Osteoblast (primary cell): ENCODE measurements at regions not wholly inside any gene's neighbourhood (a gene's known extent, or its start where the extent isn't known, plus 50 kb on each side); places are given as distances from the start of the nearest gene placed in this dataset.

Source experiments
- DNase-seq: peaks from one replicate; pipeline ENCODE4 v3.0.0; 2011; ENCODE audit warnings: low spot score, mixed read lengths; ENCODE audit not compliant: insufficient read length; ENCODE audit errors: missing footprints
- H2AFZ ChIP-seq: 2 replicates; pipeline ENCODE4 v1.6.0; 2011; ENCODE audit warnings: mild to moderate bottlenecking, low read length
- H3K27ac ChIP-seq: 2 replicates; pipeline ENCODE4 v1.5.1; 2011; ENCODE audit warnings: mild to moderate bottlenecking, low read depth, low read length, moderate library complexity
- H3K27me3 ChIP-seq: 2 replicates; pipeline ENCODE4 v1.6.0; 2012; ENCODE audit warnings: mild to moderate bottlenecking, control low read depth, inconsistent platforms, low read length, moderate library complexity; ENCODE audit not compliant: insufficient read depth
- H3K36me3 ChIP-seq: 2 replicates; pipeline ENCODE4 v1.5.1; 2011; ENCODE audit warnings: mild to moderate bottlenecking, low read length, control low read depth, moderate library complexity; ENCODE audit not compliant: insufficient read depth
- H3K4me1 ChIP-seq: 2 replicates; pipeline ENCODE4 v1.5.1; 2011; ENCODE audit warnings: mild to moderate bottlenecking, low read length, control low read depth, moderate library complexity; ENCODE audit not compliant: insufficient read depth
- H3K4me2 ChIP-seq: 2 replicates; pipeline ENCODE4 v1.6.0; 2011; ENCODE audit warnings: mild to moderate bottlenecking, low read length; ENCODE audit not compliant: insufficient read depth
- H3K4me3 ChIP-seq: fragments of 200-600 bp; sonication (generic); 3 replicates; pipeline ENCODE4 v1.5.1; 2012; ENCODE audit warnings: mild to moderate bottlenecking, low read length, inconsistent platforms; ENCODE audit not compliant: insufficient read depth
- H3K79me2 ChIP-seq: 2 replicates; pipeline ENCODE4 v1.6.0; 2012; ENCODE audit warnings: mild to moderate bottlenecking, low read length, control low read depth, inconsistent platforms; ENCODE audit not compliant: insufficient read depth
- H3K9me3 ChIP-seq: 2 replicates; pipeline ENCODE4 v1.5.1; 2011; ENCODE audit warnings: low read depth, low read length, control low read depth
- H4K20me1 ChIP-seq: 2 replicates; pipeline ENCODE4 v1.6.0; 2012; ENCODE audit warnings: mild to moderate bottlenecking, low read length, control low read depth; ENCODE audit not compliant: insufficient read depth
- TF ChIP-seq, protein P1 (sequence below): IDR thresholded peaks from 2 replicates; pipeline ENCODE4 v1.5.1; 2011; ENCODE audit warnings: mild to moderate bottlenecking, low read depth, low read length, moderate library complexity; ENCODE audit errors: extremely low read depth

DNA sequence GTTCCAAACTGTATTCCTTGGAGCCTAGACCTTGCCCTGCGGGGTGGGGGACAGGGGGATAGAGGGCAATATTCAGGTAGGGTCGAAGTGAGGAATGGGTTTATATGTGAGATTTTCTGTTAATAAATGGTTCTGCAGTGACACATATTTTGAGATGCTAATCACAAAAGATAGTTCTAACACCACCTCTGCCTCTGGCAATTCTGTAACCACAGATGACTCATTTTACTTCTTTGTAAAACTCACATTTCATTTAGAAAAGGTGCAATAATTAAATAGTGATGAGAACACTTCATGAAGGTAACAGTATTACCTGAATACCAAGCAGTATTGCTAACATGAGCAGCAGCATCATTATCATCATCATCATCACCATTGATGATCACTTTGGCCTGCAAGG is 306.6 kb downstream of the SUCLG1 start:
- TF ChIP-seq, protein P1, sequence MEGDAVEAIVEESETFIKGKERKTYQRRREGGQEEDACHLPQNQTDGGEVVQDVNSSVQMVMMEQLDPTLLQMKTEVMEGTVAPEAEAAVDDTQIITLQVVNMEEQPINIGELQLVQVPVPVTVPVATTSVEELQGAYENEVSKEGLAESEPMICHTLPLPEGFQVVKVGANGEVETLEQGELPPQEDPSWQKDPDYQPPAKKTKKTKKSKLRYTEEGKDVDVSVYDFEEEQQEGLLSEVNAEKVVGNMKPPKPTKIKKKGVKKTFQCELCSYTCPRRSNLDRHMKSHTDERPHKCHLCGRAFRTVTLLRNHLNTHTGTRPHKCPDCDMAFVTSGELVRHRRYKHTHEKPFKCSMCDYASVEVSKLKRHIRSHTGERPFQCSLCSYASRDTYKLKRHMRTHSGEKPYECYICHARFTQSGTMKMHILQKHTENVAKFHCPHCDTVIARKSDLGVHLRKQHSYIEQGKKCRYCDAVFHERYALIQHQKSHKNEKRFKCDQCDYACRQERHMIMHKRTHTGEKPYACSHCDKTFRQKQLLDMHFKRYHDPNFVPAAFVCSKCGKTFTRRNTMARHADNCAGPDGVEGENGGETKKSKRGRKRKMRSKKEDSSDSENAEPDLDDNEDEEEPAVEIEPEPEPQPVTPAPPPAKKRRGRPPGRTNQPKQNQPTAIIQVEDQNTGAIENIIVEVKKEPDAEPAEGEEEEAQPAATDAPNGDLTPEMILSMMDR = no peak
- H3K9me3 ChIP-seq = no peaks in the 10 kb centered on the region

DNA sequence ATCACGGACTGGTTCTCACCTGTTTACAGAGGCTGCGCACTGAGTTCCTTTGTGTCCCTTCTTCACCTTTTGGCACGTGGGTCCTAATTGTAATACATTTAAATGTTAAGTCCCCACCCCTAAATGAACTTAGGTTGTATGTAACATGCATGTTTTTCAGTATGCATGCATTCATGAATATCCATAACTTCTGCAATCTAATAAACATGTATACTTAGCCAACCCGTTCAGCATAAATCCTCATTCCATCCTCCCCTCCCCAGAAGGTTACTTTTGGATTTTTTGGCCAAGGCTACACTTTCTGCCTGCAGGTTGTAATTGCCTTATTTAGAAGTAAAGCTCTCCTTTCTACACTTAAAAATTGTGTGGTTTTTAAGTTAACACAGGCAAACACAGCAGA is 314.7 kb downstream of the SUCLG1 start:
- Histone ChIP-seq H3K27ac (no peak overlapping the region), H3K79me2 (no peaks in the 10 kb centered on the region), H3K4me1 (no peaks in the 10 kb centered on the region), H4K20me1 (no peaks in the 10 kb centered on the region), H3K27me3 (no peaks in the 10 kb centered on the region), H3K36me3 (no peaks in the 10 kb centered on the region), H3K4me2 (no peak overlapping the region), H2AFZ (no peak overlapping the region), H3K9me3 (no peaks in the 10 kb centered on the region), H3K4me3 (no peak overlapping the region)
- no peak for DNase-seq
- TF ChIP-seq, protein P1 = no peak

More for the DNA sequence above, 306.6 kb downstream of the SUCLG1 start:
- no peaks in the 10 kb centered on the region for H3K4me1 ChIP-seq
- no peak overlapping the region for H3K4me3 ChIP-seq
- no peaks in the 10 kb centered on the region for H4K20me1 ChIP-seq
- no peaks in the 10 kb centered on the region for H3K36me3 ChIP-seq
- no peak for DNase-seq
- no peak overlapping the region for H2AFZ ChIP-seq
- H3K4me2 ChIP-seq = no peak overlapping the region
- H3K27ac ChIP-seq = no peak overlapping the region
- H3K79me2 ChIP-seq = no peaks in the 10 kb centered on the region
- H3K27me3 ChIP-seq = no peaks in the 10 kb centered on the region

DNA sequence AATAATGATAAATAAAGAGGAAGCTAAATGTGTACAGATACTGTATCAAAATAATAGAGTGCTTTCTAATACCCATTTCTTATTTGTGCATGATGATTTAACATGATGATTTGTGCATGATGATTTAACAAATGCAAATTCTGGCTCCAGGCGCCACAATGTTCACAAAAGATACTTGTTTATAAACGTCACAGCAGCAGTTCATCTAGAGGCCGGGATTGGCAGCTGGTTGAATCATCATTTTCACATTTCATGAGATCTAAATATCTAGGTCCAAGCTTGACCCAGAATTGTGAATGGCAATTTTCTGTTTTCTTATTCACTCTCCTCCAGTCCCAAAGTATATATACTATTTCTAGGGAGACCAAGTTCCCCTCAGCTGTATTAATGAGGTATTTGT is 322.0 kb downstream of the SUCLG1 start:
- Histone ChIP-seq H3K9me3 (no peaks in the 10 kb centered on the region), H2AFZ (no peak overlapping the region), H3K4me3 (no peak overlapping the region), H3K4me2 (no peak overlapping the region), H4K20me1 (no peaks in the 10 kb centered on the region), H3K27me3 (no peaks in the 10 kb centered on the region), H3K36me3 (no peaks in the 10 kb centered on the region), H3K27ac (no peak overlapping the region), H3K79me2 (no peaks in the 10 kb centered on the region), H3K4me1 (no peaks in the 10 kb centered on the region)
- TF ChIP-seq, protein P1 = no peak
- no peak for DNase-seq

DNA sequence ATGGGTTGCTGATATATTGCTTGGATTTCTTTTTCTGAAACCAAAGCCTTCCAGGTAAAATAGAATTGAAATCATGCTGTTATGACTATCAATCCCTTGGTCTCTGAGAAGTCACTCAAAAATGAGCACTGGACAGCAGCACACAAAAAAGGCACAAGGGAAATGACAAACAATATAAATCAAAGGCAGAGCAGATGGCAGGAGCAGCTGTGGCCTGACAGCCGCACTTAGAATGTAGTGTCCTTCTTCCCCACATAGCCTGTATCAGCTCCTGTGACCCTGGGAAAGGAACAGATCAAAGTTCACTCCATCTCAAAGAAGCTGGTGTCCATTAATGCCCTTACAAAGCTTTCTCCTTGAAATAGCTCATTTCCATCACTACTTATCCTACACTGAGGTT is 326.7 kb downstream of the SUCLG1 start:
- no peaks in the 10 kb centered on the region for H4K20me1 ChIP-seq
- H3K27me3 ChIP-seq = no peaks in the 10 kb centered on the region
- TF ChIP-seq, protein P1 = no peak
- H3K36me3 ChIP-seq = no peaks in the 10 kb centered on the region
- H2AFZ ChIP-seq = no peak overlapping the region
- no peaks in the 10 kb centered on the region for H3K4me1 ChIP-seq
- no peaks in the 10 kb centered on the region for H3K9me3 ChIP-seq
- no peaks in the 10 kb centered on the region for H3K79me2 ChIP-seq
- H3K4me3 ChIP-seq = no peak overlapping the region
- no peak for DNase-seq
- no peak overlapping the region for H3K4me2 ChIP-seq
- H3K27ac ChIP-seq = no peak overlapping the region
